Aorta (tissue), 5 donors: ENCODE measurements at regions not wholly inside any gene's neighbourhood (a gene's known extent, or its start where the extent isn't known, plus 50 kb on each side); places are given as distances from the start of the nearest gene placed in this dataset.
"Not testable (repeated sequence)": the region's sequence is repeated elsewhere in the genome, so short reads cannot be mapped to it uniquely, and the experiment has no call there.

ENCODE experiments used
- ATAC-seq: fragments of 200-7000 bp; cut with Tn5 transposase; one replicate; pipeline ENCODE4 v1.9.1; 2022; ENCODE audit warnings: moderate library complexity; ENCODE audit not compliant: low FRiP score
- DNase-seq, 2 donors: peaks; one replicate each; pipeline ENCODE4 v3.0.0-alpha.2; 2020
- H3K27ac ChIP-seq, 2 donors: one replicate each; pipeline ENCODE4 v1.5.1; 2013; ENCODE audit warnings: low read length in 2 of 2, mild to moderate bottlenecking in 2 of 2, moderate library complexity in 2 of 2, control low read depth in 1 of 2, inconsistent platforms in 1 of 2, low read depth in 1 of 2
- H3K27me3 ChIP-seq, 2 donors: one replicate each; pipeline ENCODE4 v1.6.1; 2013; ENCODE audit warnings: control low read depth in 1 of 2, low read length in 1 of 2, mild to moderate bottlenecking in 1 of 2, moderate library complexity in 1 of 2; ENCODE audit not compliant: insufficient read depth in 2 of 2, control insufficient read depth in 1 of 2
- H3K36me3 ChIP-seq, 2 donors: one replicate each; pipeline ENCODE4 v1.6.1; 2013; ENCODE audit warnings: control low read depth in 1 of 2, low read length in 1 of 2, mild to moderate bottlenecking in 1 of 2; ENCODE audit not compliant: insufficient read depth in 2 of 2, control insufficient read depth in 1 of 2
- H3K4me1 ChIP-seq, 2 donors: one replicate each; pipeline ENCODE4 v1.6.1; 2013; ENCODE audit warnings: low read length in 2 of 2, control low read depth in 1 of 2, mild to moderate bottlenecking in 1 of 2, moderate library complexity in 1 of 2; ENCODE audit not compliant: insufficient read depth in 2 of 2, control insufficient read depth in 1 of 2
- H3K4me3 ChIP-seq, 2 donors: one replicate each; pipeline ENCODE4 v1.5.1; 2013; ENCODE audit warnings: low read length in 2 of 2, control low read depth in 1 of 2, mild to moderate bottlenecking in 1 of 2
- H3K9me3 ChIP-seq: one replicate; pipeline ENCODE4 v1.6.1; 2013; ENCODE audit warnings: mild to moderate bottlenecking, low read length; ENCODE audit not compliant: control insufficient read depth
- WGBS, 2 donors: extraction: QIAGEN DNeasy Blood & Tissue Kit; methylation state at CpG; one replicate each; pipeline ENCODE4 v1.1.7; 2013; 5-methylcytosine and 5-hydroxymethylcytosine counted together
- intact Hi-C, 2 donors: fragments of 100-400 bp; cut with DNase I; formaldehyde crosslinking; loops; one replicate each; pipeline versions ENCODE4 v1.14.2 to v1.15.0; 2022
- donor health status: healthy with polysubstance abuse.
- donor health status: Bipolar disorder and iron deficiency.
- donor health status: DM: no; HTN: no; CAD: no.
- donor health status: DM: no; HTN: no; CAD: no.
- donor health status: DM: yes; HTN: yes; CAD: no.

DNA sequence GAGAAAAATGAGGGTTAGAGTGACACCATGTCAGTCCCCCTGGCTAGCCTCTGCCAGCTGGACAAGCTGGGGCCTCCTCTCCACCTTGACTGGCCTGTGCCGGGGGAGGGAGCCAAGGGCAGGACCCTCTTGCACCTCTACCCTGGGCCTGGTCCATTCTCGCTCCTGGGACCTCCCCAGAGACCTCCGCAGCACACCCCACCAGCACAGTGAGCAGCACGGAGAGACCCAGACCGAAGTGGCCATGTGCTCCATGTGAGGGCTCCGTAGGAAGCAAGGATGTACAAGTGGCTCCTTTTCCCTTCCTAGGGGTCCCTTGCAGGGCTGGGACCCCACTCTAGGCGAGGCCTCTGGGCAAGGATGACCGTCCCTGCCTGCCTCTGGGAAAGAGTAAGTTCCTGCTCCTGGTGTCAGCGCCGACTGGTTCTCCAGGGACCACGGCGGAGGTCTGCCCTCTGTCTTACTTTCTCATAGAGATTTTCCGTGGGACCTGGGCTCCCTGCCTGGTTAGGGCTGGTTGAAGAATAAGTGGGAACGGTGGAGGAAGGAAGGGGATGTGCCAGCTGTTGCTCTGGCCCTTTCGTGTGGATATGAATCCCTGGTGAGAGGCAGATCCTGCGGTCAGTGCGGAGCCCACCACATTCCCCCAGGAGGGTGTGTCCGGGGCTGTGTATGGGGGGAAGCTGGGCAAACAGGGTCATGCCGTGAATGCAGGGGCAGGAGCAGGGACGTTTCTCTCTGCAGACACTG lies 124.2 kb downstream of the METRNL start:
- intact Hi-C loops = no loop called here
- Histone ChIP-seq H3K36me3 (no peaks in the 10 kb centered on the region), H3K4me3 (no peak overlapping the region), H3K27me3 (no peaks in the 10 kb centered on the region), H3K27ac (peak overlapping the region in 1 of 2 donors; percentile 5), H3K9me3 (no peaks in the 10 kb centered on the region), H3K4me1 (no peaks in the 10 kb centered on the region)
- 72 to 77% methylated on average over 20 of the region's 20 CpGs for WGBS, 2 donors
- ATAC-seq (peak; percentile 29), DNase-seq (peak; percentile 59 to 73)

DNA sequence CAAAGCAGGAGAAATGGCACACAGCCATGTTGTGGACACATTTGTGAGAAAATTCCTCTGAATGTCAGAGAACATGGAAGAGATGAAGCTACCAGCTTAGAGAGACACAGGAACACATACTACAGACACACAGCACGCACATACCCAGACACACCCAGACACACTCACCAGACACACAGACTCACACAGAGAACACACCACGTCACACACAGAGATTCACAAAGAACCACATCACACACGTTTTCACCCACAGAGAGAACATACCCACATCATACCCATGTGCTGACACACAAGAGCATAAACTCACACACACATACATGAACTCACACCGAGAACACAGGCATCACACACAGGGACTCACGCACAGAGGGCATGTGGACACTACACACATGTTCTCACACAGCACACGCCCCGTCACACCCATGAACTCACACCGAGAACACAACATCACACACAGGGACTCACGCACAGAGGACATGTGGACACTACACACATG lies 124.9 kb downstream of the METRNL start:
- DNase-seq = no peak

DNA sequence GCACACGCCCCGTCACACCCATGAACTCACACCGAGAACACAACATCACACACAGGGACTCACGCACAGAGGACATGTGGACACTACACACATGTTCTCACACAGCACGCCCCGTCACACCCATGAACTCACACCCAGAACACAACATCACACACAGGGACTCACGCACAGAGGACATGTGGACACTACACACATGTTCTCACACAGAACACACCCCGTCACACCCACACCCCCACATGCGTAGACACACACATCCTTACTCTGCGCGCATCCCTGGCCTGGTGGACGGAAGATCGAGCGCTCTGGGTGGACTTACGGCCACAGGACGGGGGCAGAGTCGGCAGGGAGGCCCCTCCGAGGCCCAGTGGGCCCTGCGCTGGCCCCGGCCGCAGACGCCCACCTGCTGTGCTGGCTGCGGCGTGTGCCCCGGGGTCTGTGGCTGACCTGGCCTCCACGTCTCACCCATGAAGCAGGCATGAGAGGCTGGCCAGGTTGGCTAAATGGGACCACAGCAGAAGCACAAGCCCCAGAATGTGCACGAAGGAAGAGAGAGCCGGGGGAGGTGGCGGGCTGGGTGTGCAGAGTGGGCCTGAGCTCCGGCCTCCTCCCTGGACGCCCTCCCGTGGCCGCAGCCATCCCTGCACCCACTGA lies 125.5 kb downstream of the METRNL start:
- 88 to 89% methylated on average over 18 to 31 of the region's 33 CpGs for WGBS, 2 donors
- peak; percentile 35 to 50 for DNase-seq
- H3K36me3 ChIP-seq, H3K4me1 ChIP-seq, ATAC-seq, H3K9me3 ChIP-seq, H3K4me3 ChIP-seq, H3K27ac ChIP-seq, H3K27me3 ChIP-seq, intact Hi-C loops: not testable (repeated sequence)

More for the DNA sequence above, 124.9 kb downstream of the METRNL start:
- Histone ChIP-seq H3K27me3 (no peaks in the 10 kb centered on the region), H3K9me3 (no peaks in the 10 kb centered on the region), H3K27ac (no peak overlapping the region), H3K4me3 (no peak overlapping the region), H3K4me1 (no peaks in the 10 kb centered on the region), H3K36me3 (no peaks in the 10 kb centered on the region)
- intact Hi-C loops = no loop called here
- 90 to 93% methylated on average over 7 to 8 of the region's 9 CpGs for WGBS, 2 donors
- ATAC-seq = no peak

DNA sequence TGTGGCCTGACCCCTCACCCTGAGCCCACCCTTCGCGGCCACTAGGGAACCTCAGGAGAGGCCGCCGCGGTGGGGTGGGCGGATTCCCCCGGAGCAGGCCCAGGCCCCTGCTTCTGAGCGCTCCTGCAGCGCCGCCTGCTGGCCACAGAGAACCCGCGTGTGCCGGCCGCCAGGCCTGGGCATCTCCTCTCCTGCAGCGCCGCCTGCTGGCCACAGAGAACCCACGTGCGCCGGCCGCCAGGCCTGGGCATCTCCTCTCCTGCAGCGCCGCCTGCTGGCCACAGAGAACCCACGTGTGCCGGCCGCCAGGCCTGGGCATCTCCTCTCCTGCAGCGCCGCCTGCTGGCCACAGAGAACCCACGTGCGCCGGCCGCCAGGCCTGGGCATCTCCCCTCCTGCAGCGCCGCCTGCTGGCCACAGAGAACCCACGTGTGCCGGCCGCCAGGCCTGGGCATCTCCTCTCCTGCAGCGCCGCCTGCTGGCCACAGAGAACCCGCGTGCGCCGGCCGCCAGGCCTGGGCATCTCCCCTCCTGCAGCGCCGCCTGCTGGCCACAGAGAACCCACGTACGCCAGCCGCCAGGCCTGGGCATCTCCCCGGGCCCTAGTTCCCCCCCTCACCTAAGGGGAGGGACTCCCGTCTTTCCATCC lies 126.1 kb downstream of the METRNL start:
- H3K9me3 ChIP-seq, H3K4me1 ChIP-seq, H3K27me3 ChIP-seq, H3K4me3 ChIP-seq, intact Hi-C loops, H3K27ac ChIP-seq, H3K36me3 ChIP-seq, ATAC-seq: not testable (repeated sequence)
- WGBS, 2 donors = 25 to 26% methylated on average over 13 to 34 of the region's 50 CpGs
- peak; percentile 85 to 93 for DNase-seq

DNA sequence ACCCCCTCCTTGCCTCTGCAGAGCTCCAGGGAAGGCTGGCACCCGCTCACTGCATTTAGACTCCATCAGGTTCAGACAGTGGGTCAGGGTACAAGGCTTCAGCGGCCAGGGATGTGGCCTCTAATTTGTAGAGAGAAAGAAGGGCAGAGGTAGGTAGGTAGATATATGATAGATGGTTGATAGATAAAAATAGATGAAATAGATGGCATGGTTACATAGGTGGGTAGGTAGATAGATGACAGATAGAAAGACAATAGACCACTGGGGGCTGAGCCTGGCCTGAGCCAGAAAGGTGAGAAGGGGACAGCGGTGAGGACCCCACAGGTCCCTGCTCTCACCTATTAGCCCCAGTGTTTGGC lies 126.6 kb downstream of the METRNL start:
- ATAC-seq, intact Hi-C loops, H3K27me3 ChIP-seq, H3K9me3 ChIP-seq, H3K36me3 ChIP-seq, H3K27ac ChIP-seq, DNase-seq, H3K4me1 ChIP-seq, H3K4me3 ChIP-seq: not testable (repeated sequence)
- WGBS, 2 donors = 91 to 93% methylated on average over 2 of the region's 3 CpGs

DNA sequence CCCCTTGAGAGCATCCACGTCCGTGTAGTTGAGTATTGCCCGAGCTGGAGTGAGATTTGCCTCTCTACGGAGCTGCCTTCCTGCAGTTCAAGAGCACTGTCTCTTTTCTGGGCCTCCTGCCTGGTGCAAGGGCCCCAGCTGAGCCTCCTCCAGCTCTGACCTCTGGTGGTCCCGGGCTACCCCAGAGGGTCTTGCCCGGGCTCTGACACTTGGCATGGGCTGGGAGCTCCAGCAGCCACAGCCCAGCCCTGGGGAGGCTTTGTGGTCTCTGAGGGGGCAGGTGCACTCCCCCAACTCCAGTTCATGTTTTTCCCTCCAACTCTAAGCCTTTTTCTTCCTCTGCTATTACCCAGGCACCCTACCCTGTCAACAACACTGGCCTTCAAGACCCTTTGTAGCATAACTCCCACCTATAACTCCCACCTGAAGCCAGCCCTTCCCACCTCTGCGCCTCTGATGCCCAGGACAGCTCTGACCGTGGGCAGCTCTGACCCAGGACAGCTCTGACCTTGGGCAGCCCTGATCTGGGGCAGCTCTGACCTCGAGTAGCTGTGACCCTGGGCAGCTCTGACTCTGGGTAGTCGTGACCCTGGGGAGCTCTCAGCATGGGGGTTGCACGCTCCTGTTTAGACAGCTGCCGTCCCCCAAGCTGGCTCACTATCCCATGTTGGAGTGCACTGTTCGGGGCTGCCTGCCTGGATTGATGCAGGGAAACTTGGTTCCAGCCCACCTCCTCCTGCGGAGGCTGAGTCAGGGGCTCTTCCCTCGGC lies 127.6 kb downstream of the METRNL start:
- H3K36me3 ChIP-seq, H3K9me3 ChIP-seq, ATAC-seq, H3K27ac ChIP-seq, H3K27me3 ChIP-seq, H3K4me1 ChIP-seq, H3K4me3 ChIP-seq, intact Hi-C loops: not testable (repeated sequence)
- 87 to 92% methylated on average over 8 to 9 of the region's 15 CpGs for WGBS, 2 donors
- peak; percentile 34 to 48 for DNase-seq

DNA sequence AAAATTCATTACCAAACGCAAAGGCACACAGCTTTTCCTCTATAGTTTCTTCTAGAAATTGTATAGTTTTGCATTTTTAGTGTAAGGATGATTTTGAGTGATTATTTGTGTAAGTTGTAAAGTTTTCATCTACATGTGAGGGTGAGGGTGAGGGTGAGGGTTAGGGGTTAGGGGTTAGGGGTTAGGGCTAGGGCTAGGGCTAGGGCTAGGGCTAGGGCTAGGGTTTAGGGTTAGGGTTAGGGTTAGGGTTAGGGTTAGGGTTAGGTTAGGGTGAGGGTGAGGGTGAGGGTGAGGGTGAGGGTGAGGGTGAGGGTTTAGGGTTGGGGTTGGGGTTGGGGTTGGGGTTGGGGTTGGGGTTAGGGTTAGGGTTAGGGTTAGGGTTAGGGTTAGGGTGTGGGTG lies 167.6 kb downstream of the METRNL start:
- H3K9me3 ChIP-seq, H3K36me3 ChIP-seq, ATAC-seq, H3K4me1 ChIP-seq, H3K4me3 ChIP-seq, H3K27me3 ChIP-seq, intact Hi-C loops, H3K27ac ChIP-seq: not testable (repeated sequence)
- no CpG with 5 or more reads among the region's 1 CpG for WGBS, 2 donors
- peak; percentile 48 to 71 for DNase-seq
